HFFc6 (cell line): ENCODE measurements at regions not wholly inside any gene's neighbourhood (a gene's known extent, or its start where the extent isn't known, plus 50 kb on each side); places are given as distances from the start of the nearest gene placed in this dataset.

Source experiments
- DNase-seq: peaks from one replicate; pipeline ENCODE4 v3.0.0-alpha.2; 2018
- H3K27ac Mint-ChIP-seq: 2 replicates; pipeline ENCODE4 v1.8.0; 2020; ENCODE audit warnings: mild to moderate bottlenecking, mixed read lengths
- H3K27me3 Mint-ChIP-seq: 2 replicates; pipeline ENCODE4 v1.8.0; 2021; ENCODE audit warnings: mild to moderate bottlenecking, moderate library complexity, mixed read lengths; ENCODE audit not compliant: insufficient read depth
- H3K36me3 Mint-ChIP-seq: 2 replicates; pipeline ENCODE4 v1.8.0; 2021; ENCODE audit warnings: low read depth, mixed read lengths
- H3K4me1 Mint-ChIP-seq: 2 replicates; pipeline ENCODE4 v1.8.0; 2020; ENCODE audit warnings: low read depth, mixed read lengths
- H3K4me3 Mint-ChIP-seq: 2 replicates; pipeline ENCODE4 v1.8.0; 2020; ENCODE audit warnings: mild to moderate bottlenecking, moderate library complexity, mixed read lengths
- H3K9me3 Mint-ChIP-seq: 2 replicates; pipeline ENCODE4 v1.8.0; 2020; ENCODE audit warnings: mild to moderate bottlenecking, mixed read lengths
- CTCF ChIP-seq: fragments of 200-600 bp; sonication (generic); IDR thresholded peaks from 2 replicates; pipeline ENCODE4 v1.5.0; 2021; ENCODE audit warnings: antibody characterized with exemption, mild to moderate bottlenecking

DNA sequence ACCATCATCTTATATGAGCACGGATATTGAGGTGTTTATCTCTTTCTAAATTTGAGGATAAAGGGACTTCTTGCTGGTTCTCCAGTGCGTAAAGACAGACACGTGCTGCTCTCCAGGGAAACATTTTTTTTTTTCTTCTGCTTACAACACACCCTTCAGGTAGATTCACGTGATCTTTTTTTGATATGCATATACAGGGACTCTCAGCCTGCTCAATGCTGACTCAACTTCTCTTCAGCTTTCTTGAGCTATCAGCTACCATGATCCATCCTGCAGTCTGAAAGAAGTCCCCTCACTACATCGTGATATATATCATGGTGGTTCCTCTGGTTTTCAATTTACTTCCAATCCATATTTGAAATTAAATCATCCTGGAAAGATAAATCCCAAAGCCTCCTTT lies 87.1 kb upstream of the SLITRK3 start:
- no peaks in the 10 kb centered on the region for H3K4me1 Mint-ChIP-seq
- no peak for DNase-seq
- TF ChIP-seq CTCF, result no peak
- H3K4me3 Mint-ChIP-seq, result no peak overlapping the region
- no peaks in the 10 kb centered on the region for H3K27me3 Mint-ChIP-seq
- H3K9me3 Mint-ChIP-seq, result peaks cover 31% of the 10 kb centered on the region
- no peak overlapping the region for H3K27ac Mint-ChIP-seq
- H3K36me3 Mint-ChIP-seq, result no peaks in the 10 kb centered on the region

- Mint-ChIP-seq H3K4me1 (no peaks in the 10 kb centered on the region), H3K27ac (no peak overlapping the region), H3K36me3 (no peaks in the 10 kb centered on the region), H3K27me3 (no peaks in the 10 kb centered on the region; the same call in 1 of the 2 replicates), H3K4me3 (no peak overlapping the region), H3K9me3 (peaks cover 51% of the 10 kb centered on the region)
- no peak for TF ChIP-seq CTCF
- no peak for DNase-seq
Observed at GRCh38 chr3:165279471-165279870, 83.3 kb upstream of the SLITRK3 start.

DNA sequence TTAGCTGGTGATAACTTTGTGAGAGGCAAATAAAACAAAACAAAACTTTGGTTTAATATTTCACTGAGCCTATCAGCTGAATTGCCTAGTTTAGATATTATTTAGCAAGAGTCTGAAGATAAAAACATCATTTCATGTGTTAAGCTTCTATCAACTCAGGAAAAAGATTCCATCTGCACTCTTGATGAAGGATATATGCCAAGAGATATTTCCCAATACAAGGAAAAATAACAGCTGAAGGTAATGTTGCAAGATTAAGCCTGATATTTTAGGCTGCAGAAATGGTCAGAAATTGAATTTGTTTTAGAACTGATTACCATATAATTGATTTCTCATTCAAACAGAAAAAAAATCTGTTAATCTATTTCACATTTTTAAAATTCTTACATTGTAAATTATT lies 77.2 kb upstream of the SLITRK3 start:
- Mint-ChIP-seq H3K27ac (no peak overlapping the region), H3K27me3 (no peaks in the 10 kb centered on the region; the same call in 1 of the 2 replicates), H3K4me3 (no peak overlapping the region), H3K4me1 (no peaks in the 10 kb centered on the region), H3K36me3 (no peaks in the 10 kb centered on the region), H3K9me3 (peaks cover 32% of the 10 kb centered on the region)
- TF ChIP-seq CTCF, result no peak
- no peak for DNase-seq

GRCh38 chr3:165259541-165260193 lies 63.5 kb upstream of the SLITRK3 start:
- Mint-ChIP-seq H3K27me3 (no peaks in the 10 kb centered on the region), H3K9me3 (peaks cover 3% of the 10 kb centered on the region), H3K4me1 (no peaks in the 10 kb centered on the region), H3K4me3 (no peak overlapping the region), H3K36me3 (no peaks in the 10 kb centered on the region), H3K27ac (no peak overlapping the region)
- TF ChIP-seq CTCF, result no peak
- no peak for DNase-seq

DNA sequence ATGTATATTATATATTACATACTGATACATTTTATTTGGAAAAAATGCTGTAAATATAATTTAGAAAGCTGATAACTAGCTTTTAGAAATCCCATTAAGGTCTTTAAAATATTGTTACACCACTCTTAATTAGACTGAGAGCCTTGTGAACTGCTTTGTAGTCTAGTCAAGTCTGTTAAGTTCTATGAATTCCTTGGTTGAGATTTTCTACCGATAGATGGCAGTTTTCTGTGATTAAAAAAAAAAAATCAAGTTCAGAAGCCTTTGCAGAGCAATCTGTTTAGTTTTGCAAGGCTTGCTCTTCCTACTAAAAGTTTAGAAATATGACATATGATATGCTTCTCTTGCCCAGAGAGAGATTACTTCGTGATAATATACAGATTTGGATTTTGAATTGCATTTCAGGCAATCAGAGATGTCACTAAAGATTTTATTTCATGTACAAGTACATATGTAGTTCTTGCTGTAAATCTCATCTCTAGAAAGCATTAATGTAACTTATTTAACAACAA lies 60.4 kb upstream of the SLITRK3 start:
- no peak overlapping the region for H3K27ac Mint-ChIP-seq
- peak; percentile 21; the same call in 1 of the 2 replicates for TF ChIP-seq CTCF
- no peaks in the 10 kb centered on the region for H3K27me3 Mint-ChIP-seq
- H3K4me1 Mint-ChIP-seq, result no peaks in the 10 kb centered on the region
- no peaks in the 10 kb centered on the region for H3K36me3 Mint-ChIP-seq
- H3K4me3 Mint-ChIP-seq, result no peak overlapping the region
- peaks cover 13% of the 10 kb centered on the region for H3K9me3 Mint-ChIP-seq
- no peak for DNase-seq
